Forelimb muscle (tissue), 1 donor: ENCODE measurements at regions not wholly inside any gene's neighbourhood (a gene's known extent, or its start where the extent isn't known, plus 50 kb on each side); places are given as distances from the start of the nearest gene placed in this dataset.

ENCODE experiments used
- DNase-seq: peaks from one replicate; pipeline ENCODE4 v3.0.0-alpha.2; 2013; ENCODE audit warnings: low read depth

- DNase-seq = no peak
Observed at GRCh38 chr4:81629366-81629765, 157.7 kb upstream of the RASGEF1B start.

- DNase-seq = no peak
Observed at GRCh38 chr4:81628489-81628888, 156.8 kb upstream of the RASGEF1B start.

GRCh38 chr4:81627590-81627989 is 155.9 kb upstream of the RASGEF1B start:
- no peak for DNase-seq

- no peak for DNase-seq
Observed at GRCh38 chr4:81626851-81627250, 155.1 kb upstream of the RASGEF1B start.

GRCh38 chr4:81625422-81626417 is 154.0 kb upstream of the RASGEF1B start:
- no peak for DNase-seq

GRCh38 chr4:81623434-81623833 is 151.7 kb upstream of the RASGEF1B start:
- DNase-seq = no peak

GRCh38 chr4:81622474-81623184 is 150.9 kb upstream of the RASGEF1B start:
- no peak for DNase-seq

- DNase-seq = no peak
Observed at GRCh38 chr4:81622028-81622427, 150.3 kb upstream of the RASGEF1B start.

- no peak for DNase-seq
Observed at GRCh38 chr4:81621490-81621889, 149.8 kb upstream of the RASGEF1B start.

GRCh38 chr4:81620442-81620841 is 148.7 kb upstream of the RASGEF1B start:
- no peak for DNase-seq

GRCh38 chr4:81617545-81617944 is 145.8 kb upstream of the RASGEF1B start:
- no peak for DNase-seq

GRCh38 chr4:81611221-81611620 is 139.5 kb upstream of the RASGEF1B start:
- no peak for DNase-seq

GRCh38 chr4:81609844-81610243 is 138.1 kb upstream of the RASGEF1B start:
- DNase-seq = no peak

GRCh38 chr4:81607950-81608349 is 136.2 kb upstream of the RASGEF1B start:
- no peak for DNase-seq

- DNase-seq = no peak
Observed at GRCh38 chr4:81606801-81607501, 135.2 kb upstream of the RASGEF1B start.

GRCh38 chr4:81606166-81606565 is 134.5 kb upstream of the RASGEF1B start:
- DNase-seq = no peak

GRCh38 chr4:81605271-81605670 is 133.6 kb upstream of the RASGEF1B start:
- DNase-seq = no peak

GRCh38 chr4:81604683-81605218 is 133.0 kb upstream of the RASGEF1B start:
- no peak for DNase-seq

GRCh38 chr4:81602854-81603253 is 131.1 kb upstream of the RASGEF1B start:
- no peak for DNase-seq

GRCh38 chr4:81601358-81601694 is 129.6 kb upstream of the RASGEF1B start:
- no peak for DNase-seq

GRCh38 chr4:81600520-81601357 is 129.0 kb upstream of the RASGEF1B start:
- DNase-seq = no peak
